ENCODE measurements at regions not wholly inside any gene's neighbourhood (a gene's known extent, or its start where the extent isn't known, plus 50 kb on each side); places are given as distances from the start of the nearest gene placed in this dataset.
"Not testable (repeated sequence)": the region's sequence is repeated elsewhere in the genome, so short reads cannot be mapped to it uniquely, and the experiment has no call there.

DNA sequence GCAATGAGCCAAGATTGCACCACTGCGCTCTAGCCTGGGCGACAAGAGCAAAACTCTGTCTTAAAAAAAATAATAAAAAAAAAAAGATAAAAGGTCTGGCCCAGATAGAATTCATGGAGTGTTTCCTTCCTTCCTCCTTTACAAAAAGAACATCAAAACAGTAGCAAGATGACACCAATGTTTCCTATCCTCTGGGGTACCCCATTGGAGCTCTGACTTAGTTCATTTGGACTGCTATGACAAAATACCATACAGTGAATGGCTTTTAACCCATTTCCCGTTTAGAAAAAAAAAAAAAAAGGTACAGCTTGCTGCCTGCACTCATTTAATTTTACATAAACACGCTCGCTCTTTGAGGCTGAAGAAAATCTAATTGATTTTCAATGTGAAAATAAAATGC, 89.9 kb upstream of the PRKX start:
- Histone ChIP-seq H3K4me3 (ENCODE audit: insufficient read depth, low read depth, low read length) (no peak overlapping the region), H3K9ac (ENCODE audit: low read depth, low read length) (no peak overlapping the region), H3K23ac (ENCODE audit: low read depth, low read length) (no peak overlapping the region), H3K56ac (ENCODE audit: extremely low read depth, insufficient read depth, low read length) (no peak overlapping the region), H4K8ac (ENCODE audit: low read depth in 2 of 2, low read length in 2 of 2) (no peak overlapping the region), H3K27me3 (ENCODE audit: control insufficient read depth, insufficient read depth, low read length) (peaks cover 15% of the 10 kb centered on the region), H3K14ac (replicated peaks; ENCODE audit: low read depth, low read length) (no peak overlapping the region), H3K4me2 (ENCODE audit: low read depth, low read length) (no peak overlapping the region), H2AFZ (replicated peaks; ENCODE audit: low read length, poor library complexity) (no peak overlapping the region), H2AK9ac (replicated peaks; ENCODE audit: low read depth, low read length, poor library complexity) (no peak overlapping the region), H4K91ac (ENCODE audit: insufficient read depth, low read depth, low read length) (no peak overlapping the region), H3K9me1 (ENCODE audit: insufficient read depth, low read length) (no peaks in the 10 kb centered on the region), H2BK120ac (ENCODE audit: low read depth, low read length) (no peak overlapping the region), H3K18ac (ENCODE audit: low read depth, low read length) (no peak overlapping the region), H3K9me3 (ENCODE audit: control insufficient read depth, insufficient read depth, low read length) (no peaks in the 10 kb centered on the region), H2AK5ac (ENCODE audit: low read depth, low read length) (no peak overlapping the region), H4K5ac (ENCODE audit: low read depth, low read length) (no peak overlapping the region), H3K27ac (ENCODE audit: insufficient read depth, low read length) (no peak overlapping the region), H2BK20ac (ENCODE audit: low read depth, low read length) (no peak overlapping the region), H2BK15ac (ENCODE audit: low read depth, low read length) (no peak overlapping the region), H3K4ac (ENCODE audit: low read depth, low read length) (no peak overlapping the region), H3K36me3 (ENCODE audit: control insufficient read depth, insufficient read depth, low read length) (no peaks in the 10 kb centered on the region), H3K4me1 (ENCODE audit: control insufficient read depth, insufficient read depth, low read length) (no peaks in the 10 kb centered on the region), H4K20me1 (ENCODE audit: insufficient read depth, low read length) (no peaks in the 10 kb centered on the region), H3K79me1 (ENCODE audit: low read depth in 1 of 2, low read length in 2 of 2) (no peaks in the 10 kb centered on the region), H2BK5ac (ENCODE audit: low read depth, low read length, poor library complexity, severe bottlenecking) (no peak overlapping the region)
- no peak for ATAC-seq (ENCODE audit: low read depth)
- ChIA-PET CTCF (no interaction called here), POLR2A (ENCODE audit: unreplicated experiment) (no interaction called here)
- TF ChIP-seq, protein P1, sequence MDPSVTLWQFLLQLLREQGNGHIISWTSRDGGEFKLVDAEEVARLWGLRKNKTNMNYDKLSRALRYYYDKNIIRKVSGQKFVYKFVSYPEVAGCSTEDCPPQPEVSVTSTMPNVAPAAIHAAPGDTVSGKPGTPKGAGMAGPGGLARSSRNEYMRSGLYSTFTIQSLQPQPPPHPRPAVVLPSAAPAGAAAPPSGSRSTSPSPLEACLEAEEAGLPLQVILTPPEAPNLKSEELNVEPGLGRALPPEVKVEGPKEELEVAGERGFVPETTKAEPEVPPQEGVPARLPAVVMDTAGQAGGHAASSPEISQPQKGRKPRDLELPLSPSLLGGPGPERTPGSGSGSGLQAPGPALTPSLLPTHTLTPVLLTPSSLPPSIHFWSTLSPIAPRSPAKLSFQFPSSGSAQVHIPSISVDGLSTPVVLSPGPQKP (IDR thresholded peaks at IDR 0.05; ENCODE audit: borderline replicate concordance, low read depth, low read length) = no peak
- no peak for TF ChIP-seq BHLHE40 (IDR thresholded peaks at IDR 0.05; ENCODE audit: low read depth, low read length)
- intact Hi-C loops (cut with micrococcal nuclease) = no loop called here
- no peak for DNase-seq
- BruUV-seq (replicated peaks) = no TSS peak
- in situ Hi-C loops (cut with MboI; ENCODE audit: low sequenced_read_pairs) = loop anchor here (10.0 kb wide), 1 partner anchor 149 kb away; no protein-coding TSS in a partner anchor
- dilution Hi-C loops (cut with HindIII; ENCODE audit: low sequenced_read_pairs, unreplicated experiment) = no loop called here
- WGBS, 2 experiments (ENCODE audit: extremely low coverage in 2 of 2, insufficient read length in 1 of 2) = no CpG with 5 or more reads among the region's 5 CpGs

DNA sequence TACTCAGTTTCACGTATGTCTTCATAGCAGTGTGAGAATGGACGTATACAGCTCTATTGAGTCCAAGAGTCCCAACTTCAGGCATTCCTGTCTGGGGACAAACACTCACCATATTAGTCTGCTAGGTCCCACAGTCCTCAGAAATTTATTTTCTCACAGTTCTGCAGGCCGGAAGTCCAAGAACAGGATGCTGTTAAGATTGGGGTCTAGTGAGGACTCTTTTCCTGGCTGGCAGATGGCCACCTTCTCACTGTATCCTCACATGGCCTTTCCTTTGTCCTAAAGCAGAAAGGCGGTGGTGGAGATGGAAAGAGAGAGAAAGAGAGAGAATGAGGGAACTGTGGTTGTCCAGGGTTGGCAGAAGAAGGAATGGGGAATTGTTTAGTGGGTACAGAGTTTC, 82.0 kb upstream of the PRKX start:
- ATAC-seq (ENCODE audit: low read depth); H3K18ac ChIP-seq (ENCODE audit: low read depth, low read length); H3K79me1 ChIP-seq (ENCODE audit: low read depth in 1 of 2, low read length in 2 of 2); H3K4me2 ChIP-seq (ENCODE audit: low read depth, low read length); H2AK5ac ChIP-seq (ENCODE audit: low read depth, low read length); H3K4me3 ChIP-seq (ENCODE audit: insufficient read depth, low read depth, low read length); BruUV-seq (replicated peaks); H2BK15ac ChIP-seq (ENCODE audit: low read depth, low read length); H3K56ac ChIP-seq (ENCODE audit: extremely low read depth, insufficient read depth, low read length); CTCF ChIA-PET; H2BK120ac ChIP-seq (ENCODE audit: low read depth, low read length); H3K9me3 ChIP-seq (ENCODE audit: control insufficient read depth, insufficient read depth, low read length); H3K36me3 ChIP-seq (ENCODE audit: control insufficient read depth, insufficient read depth, low read length); H2BK20ac ChIP-seq (ENCODE audit: low read depth, low read length); H2BK5ac ChIP-seq (ENCODE audit: low read depth, low read length, poor library complexity, severe bottlenecking); H3K9ac ChIP-seq (ENCODE audit: low read depth, low read length); H4K20me1 ChIP-seq (ENCODE audit: insufficient read depth, low read length); H3K27ac ChIP-seq (ENCODE audit: insufficient read depth, low read length); H3K23ac ChIP-seq (ENCODE audit: low read depth, low read length); H3K4me1 ChIP-seq (ENCODE audit: control insufficient read depth, insufficient read depth, low read length); H4K5ac ChIP-seq (ENCODE audit: low read depth, low read length); H4K91ac ChIP-seq (ENCODE audit: insufficient read depth, low read depth, low read length); H2AFZ ChIP-seq (replicated peaks; ENCODE audit: low read length, poor library complexity); H3K27me3 ChIP-seq (ENCODE audit: control insufficient read depth, insufficient read depth, low read length); dilution Hi-C loops (cut with HindIII; ENCODE audit: low sequenced_read_pairs, unreplicated experiment); in situ Hi-C loops (cut with MboI; ENCODE audit: low sequenced_read_pairs); H4K8ac ChIP-seq (ENCODE audit: low read depth in 2 of 2, low read length in 2 of 2); H3K4ac ChIP-seq (ENCODE audit: low read depth, low read length); DNase-seq; intact Hi-C loops (cut with micrococcal nuclease); POLR2A ChIA-PET (ENCODE audit: unreplicated experiment); H2AK9ac ChIP-seq (replicated peaks; ENCODE audit: low read depth, low read length, poor library complexity); H3K14ac ChIP-seq (replicated peaks; ENCODE audit: low read depth, low read length); H3K9me1 ChIP-seq (ENCODE audit: insufficient read depth, low read length): not testable (repeated sequence)
- no CpG with 5 or more reads among the region's 4 CpGs for WGBS, 2 experiments (ENCODE audit: extremely low coverage in 2 of 2, insufficient read length in 1 of 2)

Measured in IMR-90 (cell line).